RWPE1 (cell line): ENCODE measurements at regions not wholly inside any gene's neighbourhood (a gene's known extent, or its start where the extent isn't known, plus 50 kb on each side); places are given as distances from the start of the nearest gene placed in this dataset.
"Not testable (repeated sequence)": the region's sequence is repeated elsewhere in the genome, so short reads cannot be mapped to it uniquely, and the experiment has no call there.

ENCODE experiments used
- CTCF ChIA-PET: fragments of 350-600 bp; sonication (Branson Sonifier 250); formaldehyde crosslinking; extraction: SDS; loops from one replicate; lab custom pipeline; 2021; lab: Yijun Ruan, JAX
- POLR2A ChIA-PET: fragments of 400-600 bp; formaldehyde crosslinking; extraction: SDS; loops from one replicate; lab custom pipeline; 2020; ENCODE audit warnings: antibody characterized with exemption; ENCODE audit not compliant: low non-redundant PET; lab: Yijun Ruan, JAX
- DNase-seq: peaks from one replicate; pipeline ENCODE4 v3.0.0; 2012; ENCODE audit warnings: low spot score
- H3K27ac ChIP-seq: fragments of 450-650 bp; 2 replicates; pipeline ENCODE4 v1.5.1; 2017
- TF ChIP-seq, protein P1 (sequence below): fragments of 450-650 bp; conservative IDR thresholded peaks from 2 replicates; pipeline ENCODE4 v1.5.1; 2017; ENCODE audit warnings: low read depth, mild to moderate bottlenecking

DNA sequence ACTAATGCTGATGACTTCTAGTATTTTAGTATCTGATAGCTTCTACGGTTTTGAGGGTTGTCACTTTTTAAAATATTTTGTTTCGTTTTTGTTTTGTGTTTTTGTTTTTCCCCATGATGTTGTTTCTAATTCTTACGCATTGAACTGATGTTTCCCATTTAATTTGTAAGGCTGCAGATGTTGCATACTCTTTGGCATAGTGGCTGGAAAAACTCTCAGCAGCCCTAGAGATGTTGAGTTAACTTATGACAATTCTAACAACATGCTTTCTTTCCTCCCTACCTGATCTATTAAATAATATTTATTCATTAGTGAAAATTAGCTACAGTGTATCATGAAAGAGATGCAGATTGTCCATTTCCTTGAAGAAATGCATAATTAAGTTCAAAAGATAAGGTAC, 559.3 kb upstream of the GRM7 start:
- POLR2A ChIA-PET: no interaction called here
- H3K27ac ChIP-seq: no peak overlapping the region
- CTCF ChIA-PET: no interaction called here
- TF ChIP-seq, protein P1, sequence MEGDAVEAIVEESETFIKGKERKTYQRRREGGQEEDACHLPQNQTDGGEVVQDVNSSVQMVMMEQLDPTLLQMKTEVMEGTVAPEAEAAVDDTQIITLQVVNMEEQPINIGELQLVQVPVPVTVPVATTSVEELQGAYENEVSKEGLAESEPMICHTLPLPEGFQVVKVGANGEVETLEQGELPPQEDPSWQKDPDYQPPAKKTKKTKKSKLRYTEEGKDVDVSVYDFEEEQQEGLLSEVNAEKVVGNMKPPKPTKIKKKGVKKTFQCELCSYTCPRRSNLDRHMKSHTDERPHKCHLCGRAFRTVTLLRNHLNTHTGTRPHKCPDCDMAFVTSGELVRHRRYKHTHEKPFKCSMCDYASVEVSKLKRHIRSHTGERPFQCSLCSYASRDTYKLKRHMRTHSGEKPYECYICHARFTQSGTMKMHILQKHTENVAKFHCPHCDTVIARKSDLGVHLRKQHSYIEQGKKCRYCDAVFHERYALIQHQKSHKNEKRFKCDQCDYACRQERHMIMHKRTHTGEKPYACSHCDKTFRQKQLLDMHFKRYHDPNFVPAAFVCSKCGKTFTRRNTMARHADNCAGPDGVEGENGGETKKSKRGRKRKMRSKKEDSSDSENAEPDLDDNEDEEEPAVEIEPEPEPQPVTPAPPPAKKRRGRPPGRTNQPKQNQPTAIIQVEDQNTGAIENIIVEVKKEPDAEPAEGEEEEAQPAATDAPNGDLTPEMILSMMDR: no peak
- DNase-seq: no peak

DNA sequence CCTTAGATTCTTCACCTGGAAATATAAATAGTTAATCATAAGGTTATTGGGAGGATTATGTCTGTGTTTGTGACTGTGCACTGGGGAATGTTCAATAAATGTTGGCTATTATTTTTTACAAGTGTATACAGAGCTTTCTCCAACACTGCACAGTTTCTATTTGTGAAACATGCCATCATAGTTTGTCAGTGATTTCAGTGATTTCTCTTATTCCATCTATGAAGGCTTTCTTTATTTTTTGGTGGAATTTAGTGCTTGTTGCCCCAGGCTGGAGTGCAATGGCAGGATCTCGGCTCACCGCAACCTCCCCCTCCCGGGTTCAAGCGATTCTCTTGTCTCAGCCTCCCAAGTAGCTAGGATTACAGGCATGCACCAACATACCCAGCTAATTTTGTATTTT, 545.0 kb upstream of the GRM7 start:
- DNase-seq: no peak
- H3K27ac ChIP-seq: no peak overlapping the region
- ChIA-PET POLR2A (no interaction called here), CTCF (no interaction called here)
- TF ChIP-seq, protein P1: no peak

DNA sequence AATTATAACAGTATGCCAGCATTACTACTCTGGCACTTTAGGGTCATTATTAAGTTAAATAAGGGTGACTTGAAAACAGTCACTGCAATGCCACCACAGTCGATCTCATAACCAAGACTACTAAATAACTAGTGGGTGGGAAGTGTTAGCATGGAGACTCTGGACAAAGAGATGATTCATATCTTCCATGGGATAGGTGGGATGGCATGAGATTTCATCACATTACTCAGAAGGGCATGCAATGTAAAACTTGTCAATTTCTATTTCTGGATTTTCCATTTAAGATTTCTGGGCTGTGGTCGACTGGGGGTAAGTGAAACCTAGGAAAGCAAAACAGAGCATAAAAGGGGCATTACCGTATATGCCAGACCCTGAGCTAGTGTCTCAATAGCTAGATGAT, 538.9 kb upstream of the GRM7 start:
- H3K27ac ChIP-seq: no peak overlapping the region
- POLR2A ChIA-PET: no interaction called here
- DNase-seq: no peak
- TF ChIP-seq, protein P1: no peak
- CTCF ChIA-PET: no interaction called here

DNA sequence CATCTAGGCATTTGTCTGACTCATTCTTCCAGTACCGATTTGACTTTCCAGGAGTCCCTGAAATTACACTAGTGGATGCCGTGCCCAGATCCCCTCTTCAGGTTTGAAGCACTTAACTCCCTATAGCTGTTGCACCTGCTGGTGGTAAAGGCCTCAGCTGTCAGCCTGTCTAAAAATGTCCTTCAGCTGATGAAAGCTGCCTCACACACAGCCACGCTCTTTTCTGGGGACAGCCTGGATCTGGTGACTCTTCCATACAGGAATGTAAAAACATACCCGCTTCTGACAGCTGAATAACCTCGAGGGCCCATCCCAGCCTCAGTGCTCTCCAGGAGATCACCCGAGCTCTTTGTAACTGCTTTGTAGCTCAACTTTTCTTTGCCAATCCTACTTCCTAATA, 534.1 kb upstream of the GRM7 start:
- ChIA-PET POLR2A (no interaction called here), CTCF (no interaction called here)
- no peak overlapping the region for H3K27ac ChIP-seq
- no peak for DNase-seq
- TF ChIP-seq, protein P1: no peak

DNA sequence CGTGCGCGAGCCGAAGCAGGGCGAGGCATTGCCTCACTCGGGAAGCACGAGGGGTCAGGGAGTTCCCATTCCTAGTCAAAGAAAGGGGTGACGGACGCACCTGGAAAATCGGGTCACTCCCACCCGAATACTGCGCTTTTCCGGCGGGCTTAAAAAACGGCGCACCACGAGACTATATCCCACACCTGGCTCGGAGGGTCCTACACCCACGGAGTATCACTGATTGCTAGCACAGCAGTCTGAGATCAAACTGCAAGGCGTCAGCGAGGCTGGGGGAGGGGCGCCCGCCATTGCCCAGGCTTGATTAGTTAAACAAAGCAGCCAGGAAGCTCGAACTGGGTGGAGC, 520.0 kb upstream of the GRM7 start:
- H3K27ac ChIP-seq, POLR2A ChIA-PET, DNase-seq, CTCF ChIA-PET: not testable (repeated sequence)

DNA sequence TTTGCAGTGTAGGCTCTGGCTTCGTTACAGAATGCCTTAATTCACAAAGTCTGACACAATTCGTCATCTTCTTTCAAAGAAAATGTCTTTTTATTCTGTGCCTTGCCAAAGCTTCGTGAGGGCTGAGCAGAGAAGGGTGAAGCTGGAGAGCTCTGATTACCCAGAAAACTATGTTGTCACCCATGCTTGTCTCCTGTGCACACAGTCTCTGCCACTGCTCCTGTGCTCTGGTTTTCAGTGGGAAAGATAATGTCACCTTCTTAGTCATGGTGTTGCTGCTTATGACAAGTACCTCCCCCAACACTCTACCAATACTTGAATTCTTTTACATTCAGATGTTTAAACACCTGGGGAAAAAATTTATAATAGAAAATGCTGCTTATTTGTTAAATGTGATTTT, 509.2 kb upstream of the GRM7 start:
- DNase-seq: no peak
- TF ChIP-seq, protein P1: no peak
- H3K27ac ChIP-seq: no peak overlapping the region
- CTCF ChIA-PET: no interaction called here
- POLR2A ChIA-PET: no interaction called here

DNA sequence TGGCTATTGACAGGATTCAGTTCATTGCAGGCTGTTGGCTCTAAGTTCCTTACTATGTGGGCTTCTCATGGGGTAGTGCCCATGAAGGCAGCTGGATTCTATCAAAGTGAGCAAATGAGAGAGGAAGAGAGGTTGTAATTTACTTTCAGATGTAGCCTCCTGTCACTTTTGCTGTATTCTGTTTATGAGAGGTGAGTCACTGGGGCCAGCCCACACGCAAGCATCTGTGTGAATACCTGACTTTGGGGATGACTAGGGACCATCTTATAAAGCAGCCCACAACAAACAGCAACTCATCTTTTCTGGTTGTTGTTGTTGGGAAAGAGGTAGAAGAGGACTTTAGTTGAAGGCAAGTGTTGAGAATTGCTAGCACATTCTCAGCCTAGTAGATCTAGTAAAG, 506.3 kb upstream of the GRM7 start:
- CTCF ChIA-PET: no interaction called here
- DNase-seq: no peak
- TF ChIP-seq, protein P1: no peak
- no peak overlapping the region for H3K27ac ChIP-seq
- POLR2A ChIA-PET: no interaction called here
